Umbilical cord (tissue), 1 donor: ENCODE measurements at regions not wholly inside any gene's neighbourhood (a gene's known extent, or its start where the extent isn't known, plus 50 kb on each side); places are given as distances from the start of the nearest gene placed in this dataset.

Experiments used
- DNase-seq: peaks from one replicate; pipeline ENCODE4 v3.0.0-alpha.2; 2015; ENCODE audit warnings: low spot score

DNA sequence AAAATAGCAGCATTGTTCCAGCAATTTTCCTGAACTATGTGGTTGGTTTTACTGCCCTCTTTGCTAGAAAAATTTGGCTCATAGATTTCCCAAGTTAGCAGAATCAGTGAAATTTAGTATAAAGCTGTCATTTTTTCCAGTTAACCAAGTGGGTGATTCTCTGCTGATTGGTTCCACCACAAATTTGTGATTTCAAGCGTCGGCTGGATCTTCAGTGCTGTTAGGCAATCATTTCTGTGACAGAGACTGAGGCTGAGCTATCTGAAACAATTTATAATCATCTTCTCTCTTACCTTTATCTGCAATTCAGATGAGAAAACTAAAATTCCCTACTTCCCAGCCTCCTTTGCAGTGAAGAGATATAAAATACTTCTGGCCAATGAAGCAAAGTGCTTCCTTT lies 68.6 kb upstream of the OTUD4 start:
- DNase-seq = no peak

DNA sequence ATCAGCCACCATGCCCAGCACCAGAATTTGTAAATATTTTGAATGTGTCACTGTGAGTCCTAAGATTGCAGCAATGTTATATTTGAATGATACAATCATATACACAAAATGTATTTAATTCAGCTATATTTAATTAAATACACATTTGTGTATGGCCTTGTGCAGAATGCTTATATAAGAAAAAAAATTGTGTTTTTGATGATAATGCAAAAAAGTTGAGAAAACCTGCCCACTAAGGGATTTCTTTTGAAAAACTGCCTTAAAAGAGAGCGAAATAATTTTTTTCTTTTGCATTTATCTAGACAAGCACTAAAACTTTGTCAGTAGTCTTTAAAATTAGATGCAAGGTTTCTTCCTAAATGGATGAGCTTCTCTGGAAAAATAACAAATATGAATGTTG lies 68.1 kb upstream of the OTUD4 start:
- DNase-seq = no peak

DNA sequence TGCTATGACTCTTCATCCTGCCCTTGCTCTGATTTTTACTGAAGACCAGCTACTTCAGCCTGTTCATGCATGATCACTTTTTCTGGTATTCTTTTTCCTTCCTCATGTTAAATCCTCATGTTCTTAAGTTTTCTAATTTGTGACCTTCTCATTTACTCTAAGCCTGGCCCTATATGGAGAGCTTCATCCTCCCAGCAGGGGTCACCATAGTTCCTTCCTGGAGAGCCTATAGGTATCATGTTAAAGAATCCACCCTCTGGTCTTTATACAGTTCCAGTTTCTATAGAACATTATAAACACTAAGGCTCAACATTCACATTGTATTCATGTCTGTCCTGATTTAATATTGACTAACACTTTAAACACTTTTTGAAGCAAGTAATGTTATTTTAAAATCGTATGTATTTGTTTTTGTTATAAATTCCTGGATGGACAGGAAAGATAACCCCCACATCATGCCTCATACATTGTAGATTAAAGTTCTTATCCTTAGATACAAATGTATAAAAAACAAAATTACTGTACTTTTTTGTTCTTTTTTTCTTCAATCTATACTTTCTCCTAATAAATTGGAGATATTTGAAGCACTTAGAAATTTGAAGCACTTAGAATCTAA lies 53.8 kb upstream of the OTUD4 start:
- DNase-seq = peak; percentile 80

DNA sequence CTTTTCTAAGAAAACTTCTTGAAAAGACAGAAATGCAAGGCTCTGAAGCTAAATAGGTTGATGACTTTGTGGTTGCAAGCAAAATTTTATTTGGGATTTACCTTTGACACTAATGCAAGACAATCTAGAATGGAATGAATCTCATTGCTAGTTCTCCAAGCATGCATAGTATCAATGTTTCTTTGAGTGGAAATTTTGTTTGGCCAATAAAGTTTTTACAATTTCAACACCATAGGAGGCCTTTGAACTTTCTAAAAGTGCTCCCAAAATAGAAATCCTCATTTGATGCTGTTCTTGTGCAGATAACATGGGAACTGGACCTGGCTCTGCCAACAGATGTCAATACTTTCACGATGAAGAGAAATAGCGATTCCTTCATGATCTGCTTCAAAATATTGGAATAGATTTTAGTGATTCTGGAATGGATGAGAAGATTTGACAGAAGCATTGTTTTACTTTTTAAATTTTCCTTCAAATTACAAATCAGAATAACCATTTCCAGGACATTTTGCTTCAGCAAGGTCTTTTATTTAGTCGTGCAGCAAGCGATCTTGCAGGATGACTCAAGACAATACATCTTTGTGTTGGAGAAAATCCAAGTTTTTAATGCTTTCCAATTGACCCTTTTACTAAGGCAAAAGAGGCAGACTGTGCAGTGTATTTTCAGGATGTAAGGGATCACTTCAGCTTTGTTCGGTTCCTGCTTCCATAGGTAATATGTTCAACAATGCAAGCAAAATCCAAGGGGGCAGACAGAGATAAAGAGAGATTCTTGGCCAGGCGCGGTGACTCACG lies 51.7 kb upstream of the OTUD4 start:
- no peak for DNase-seq

DNA sequence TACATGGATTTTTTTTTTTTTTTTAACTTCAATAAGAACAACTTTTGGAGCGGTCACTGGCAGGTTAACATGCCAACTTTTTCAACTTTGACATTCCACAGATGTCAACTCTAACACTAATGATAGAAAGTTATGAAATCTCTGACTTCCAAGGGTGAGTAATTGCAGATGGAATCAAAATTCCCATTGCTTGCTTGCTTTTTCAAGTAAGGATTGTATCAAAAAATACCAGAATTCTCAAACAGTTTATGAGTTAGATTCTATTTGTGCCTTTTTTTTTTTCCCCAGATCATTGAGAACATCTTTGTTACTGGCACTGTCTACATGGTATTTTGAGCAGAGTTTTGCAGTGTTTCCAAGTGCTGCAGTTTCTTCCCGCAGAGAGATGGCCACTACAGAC lies 50.3 kb upstream of the OTUD4 start:
- peak; percentile 40 for DNase-seq
